IMR-90 (cell line): ENCODE measurements at regions not wholly inside any gene's neighbourhood (a gene's known extent, or its start where the extent isn't known, plus 50 kb on each side); places are given as distances from the start of the nearest gene placed in this dataset.
A peak's percentile ranks its signal among the peaks of the same experiment; 100 is the strongest.

Experiments
- ATAC-seq: fragments of 200-7000 bp; cut with Tn5 transposase; 2 replicates; pipeline ENCODE4 v1.9.1; 2020; ENCODE audit warnings: low read depth, mild to moderate bottlenecking, moderate library complexity
- BruUV-seq: library from RNA; stranded (reverse); fragments of 400-500 nt; replicated peaks from 2 replicates; lab custom pipeline; 2021; lab: Mats Ljungman, UMichigan
- CTCF ChIA-PET: fragments of 300-600 bp; formaldehyde crosslinking; extraction: SDS; loops from one replicate; lab custom pipeline; 2021; ENCODE audit warnings: antibody characterized with exemption; lab: Yijun Ruan, JAX
- POLR2A ChIA-PET: fragments of 300-600 bp; sonication (Branson Sonifier 250); formaldehyde crosslinking; loops from one replicate; lab custom pipeline; 2022; ENCODE audit warnings: antibody characterized with exemption; ENCODE audit not compliant: unreplicated experiment; lab: Charles Lee
- DNase-seq: peaks from one replicate; pipeline ENCODE4 v3.0.0; 2013
- H2AFZ ChIP-seq: replicated peaks from 2 replicates; pipeline ENCODE3; 2013; ENCODE audit warnings: low read length, mild to moderate bottlenecking; ENCODE audit not compliant: poor library complexity
- H2AK5ac ChIP-seq: 2 replicates; pipeline ENCODE4 v1.6.1; 2013; ENCODE audit warnings: low read depth, low read length, inconsistent platforms
- H2AK9ac ChIP-seq: replicated peaks from 2 replicates; pipeline ENCODE3; 2013; ENCODE audit warnings: mild to moderate bottlenecking, low read depth, low read length, moderate library complexity; ENCODE audit not compliant: poor library complexity
- H2BK120ac ChIP-seq: 2 replicates; pipeline ENCODE4 v1.6.1; 2013; ENCODE audit warnings: low read depth, low read length, inconsistent platforms
- H2BK15ac ChIP-seq: 3 replicates; pipeline ENCODE4 v1.6.1; 2013; ENCODE audit warnings: low read depth, low read length, inconsistent platforms
- H2BK20ac ChIP-seq: 2 replicates; pipeline ENCODE4 v1.6.1; 2013; ENCODE audit warnings: low read depth, mild to moderate bottlenecking, inconsistent platforms, low read length, moderate library complexity
- H2BK5ac ChIP-seq: 2 replicates; pipeline ENCODE4 v1.6.1; 2013; ENCODE audit warnings: mild to moderate bottlenecking, low read depth, low read length, inconsistent platforms; ENCODE audit not compliant: poor library complexity, severe bottlenecking
- H3K14ac ChIP-seq: replicated peaks from 2 replicates; pipeline ENCODE4 v1.6.1; 2013; ENCODE audit warnings: low read depth, low read length, inconsistent platforms
- H3K18ac ChIP-seq: 2 replicates; pipeline ENCODE4 v1.6.1; 2013; ENCODE audit warnings: low read depth, low read length, control low read depth
- H3K23ac ChIP-seq: 2 replicates; pipeline ENCODE4 v1.6.1; 2013; ENCODE audit warnings: low read depth, low read length, inconsistent platforms
- H3K27ac ChIP-seq: 2 replicates; pipeline ENCODE4 v1.5.1; 2013; ENCODE audit warnings: mild to moderate bottlenecking, control low read depth, low read length; ENCODE audit not compliant: insufficient read depth
- H3K27me3 ChIP-seq: 2 replicates; pipeline ENCODE4 v1.6.1; 2013; ENCODE audit warnings: low read length; ENCODE audit not compliant: control insufficient read depth, insufficient read depth
- H3K36me3 ChIP-seq: 2 replicates; pipeline ENCODE4 v1.6.1; 2013; ENCODE audit warnings: low read length, mixed read lengths; ENCODE audit not compliant: control insufficient read depth, insufficient read depth
- H3K4ac ChIP-seq: 2 replicates; pipeline ENCODE4 v1.6.1; 2013; ENCODE audit warnings: low read depth, low read length, inconsistent platforms
- H3K4me1 ChIP-seq: 2 replicates; pipeline ENCODE4 v1.6.1; 2013; ENCODE audit warnings: low read length, mixed read lengths; ENCODE audit not compliant: control insufficient read depth, insufficient read depth
- H3K4me2 ChIP-seq: 2 replicates; pipeline ENCODE4 v1.6.1; 2013; ENCODE audit warnings: low read depth, mild to moderate bottlenecking, control low read depth, low read length, moderate library complexity
- H3K4me3 ChIP-seq: 2 replicates; pipeline ENCODE4 v1.5.1; 2013; ENCODE audit warnings: low read depth, mild to moderate bottlenecking, control low read depth, low read length, moderate library complexity; ENCODE audit not compliant: insufficient read depth
- H3K56ac ChIP-seq: 2 replicates; pipeline ENCODE4 v1.6.1; 2013; ENCODE audit warnings: low read length, inconsistent platforms; ENCODE audit not compliant: insufficient read depth; ENCODE audit errors: extremely low read depth
- H3K79me1 ChIP-seq, 2 experiments: 2 replicates each; pipeline ENCODE4 v1.6.1; 2013; ENCODE audit warnings: low read length in 2 of 2, inconsistent platforms in 1 of 2, low read depth in 1 of 2
- H3K9ac ChIP-seq: 2 replicates; pipeline ENCODE4 v1.6.1; 2013; ENCODE audit warnings: low read depth, low read length, control low read depth
- H3K9me1 ChIP-seq: 2 replicates; pipeline ENCODE4 v1.6.1; 2013; ENCODE audit warnings: low read length, inconsistent platforms; ENCODE audit not compliant: insufficient read depth
- H3K9me3 ChIP-seq: 2 replicates; pipeline ENCODE4 v1.6.1; 2013; ENCODE audit warnings: low read length; ENCODE audit not compliant: control insufficient read depth, insufficient read depth
- H4K20me1 ChIP-seq: 2 replicates; pipeline ENCODE4 v1.6.1; 2013; ENCODE audit warnings: low read length, inconsistent platforms; ENCODE audit not compliant: insufficient read depth
- H4K5ac ChIP-seq: 2 replicates; pipeline ENCODE4 v1.6.1; 2013; ENCODE audit warnings: mild to moderate bottlenecking, low read depth, low read length, control low read depth
- H4K8ac ChIP-seq, 2 experiments: 2 replicates each; pipeline ENCODE4 v1.6.1; 2013; ENCODE audit warnings: low read depth in 2 of 2, low read length in 2 of 2, control low read depth in 1 of 2, inconsistent platforms in 1 of 2
- H4K91ac ChIP-seq: 2 replicates; pipeline ENCODE4 v1.6.1; 2013; ENCODE audit warnings: low read depth, low read length, inconsistent platforms; ENCODE audit not compliant: insufficient read depth
- CEBPB ChIP-seq: IDR thresholded peaks from 2 replicates; pipeline ENCODE4 v1.6.1; 2012; ENCODE audit warnings: low read depth, low read length, improper control_type of control experiment
- MXI1 ChIP-seq: IDR thresholded peaks from 2 replicates; pipeline ENCODE4 v1.6.1; 2012; ENCODE audit warnings: low read depth, mild to moderate bottlenecking, low read length, moderate library complexity, borderline replicate concordance
- WGBS, 2 experiments: methylation state at CpG; one replicate each; pipeline versions ENCODE4 v1.1.5 to v1.1.7; 2013; ENCODE audit warnings: missing lambda C conversion rate in 2 of 2; ENCODE audit not compliant: insufficient read length in 1 of 2; ENCODE audit errors: extremely low coverage in 2 of 2; 5-methylcytosine and 5-hydroxymethylcytosine counted together
- dilution Hi-C: fragments of 300-500 bp; cut with HindIII; formaldehyde crosslinking; loops from one replicate; pipeline ENCODE4 v1.14.3; 2018; ENCODE audit warnings: low sequenced_read_pairs; ENCODE audit not compliant: unreplicated experiment
- in situ Hi-C: fragments of 300-500 bp; cut with MboI; formaldehyde crosslinking; loops from 3 replicates; pipeline ENCODE4 v1.14.3; 2019; ENCODE audit warnings: low sequenced_read_pairs, inconsistent platforms, mixed read lengths
- intact Hi-C: fragments of 100-400 bp; cut with micrococcal nuclease; formaldehyde crosslinking; loops from 2 replicates; pipeline ENCODE4 v1.10.0; 2022

- Histone ChIP-seq H3K27me3 (no peaks in the 10 kb centered on the region), H4K91ac (no peak overlapping the region), H3K4me3 (no peak overlapping the region), H3K9ac (no peak overlapping the region), H3K56ac (no peak overlapping the region), H2BK20ac (no peak overlapping the region), H2BK5ac (no peak overlapping the region), H3K4ac (no peak overlapping the region), H3K4me2 (no peak overlapping the region), H4K8ac (no peak overlapping the region), H2BK15ac (no peak overlapping the region), H3K27ac (no peak overlapping the region), H3K23ac (no peak overlapping the region), H3K9me1 (no peaks in the 10 kb centered on the region), H2AFZ (no peak overlapping the region), H3K4me1 (no peaks in the 10 kb centered on the region), H4K20me1 (no peaks in the 10 kb centered on the region), H3K18ac (no peak overlapping the region), H3K36me3 (no peaks in the 10 kb centered on the region), H2AK9ac (no peak overlapping the region), H3K79me1 (no peaks in the 10 kb centered on the region), H2AK5ac (no peak overlapping the region), H2BK120ac (no peak overlapping the region), H4K5ac (no peak overlapping the region), H3K9me3 (peaks cover 2% of the 10 kb centered on the region), H3K14ac (no peak overlapping the region)
- ATAC-seq (no peak), DNase-seq (no peak)
- no CpG with 5 or more reads among the region's 3 CpGs for WGBS, 2 experiments
- no peak for TF ChIP-seq MXI1
- TF ChIP-seq CEBPB = peak; percentile 86
- CTCF ChIA-PET = no interaction called here
- in situ Hi-C loops (no loop called here), intact Hi-C loops (no loop called here), dilution Hi-C loops (no loop called here)
- POLR2A ChIA-PET = no interaction called here
- BruUV-seq = no TSS peak
Measured at GRCh38 chr13:67950603-67951002, 720.5 kb upstream of the PCDH9 start.
